ENCODE measurements at regions not wholly inside any gene's neighbourhood (a gene's known extent, or its start where the extent isn't known, plus 50 kb on each side); places are given as distances from the start of the nearest gene placed in this dataset.

- no peak for DNase-seq
Measured at GRCh38 chr1:201710632-201711597, 118.0 kb upstream of the IPO9 start.

- DNase-seq, result no peak
Measured at GRCh38 chr1:201711811-201712210, 117.1 kb upstream of the IPO9 start.

- no peak for DNase-seq
Measured at GRCh38 chr1:201712387-201713085, 116.4 kb upstream of the IPO9 start.

GRCh38 chr1:201713086-201713810, 115.7 kb upstream of the IPO9 start:
- DNase-seq, result no peak

- no peak for DNase-seq
Measured at GRCh38 chr1:201714542-201715329, 114.2 kb upstream of the IPO9 start.

- no peak for DNase-seq
Measured at GRCh38 chr1:201715351-201715750, 113.6 kb upstream of the IPO9 start.

- no peak for DNase-seq
Measured at GRCh38 chr1:201715801-201716741, 112.9 kb upstream of the IPO9 start.

GRCh38 chr1:201716742-201717135, 112.2 kb upstream of the IPO9 start:
- DNase-seq, result no peak

- DNase-seq, result no peak
Measured at GRCh38 chr1:201717286-201717685, 111.7 kb upstream of the IPO9 start.

- no peak for DNase-seq
Measured at GRCh38 chr1:201718346-201719202, 110.4 kb upstream of the IPO9 start.

GRCh38 chr1:201719812-201720521, 109.0 kb upstream of the IPO9 start:
- peak; percentile 75 for DNase-seq

- DNase-seq, result no peak
Measured at GRCh38 chr1:201720522-201720844, 108.5 kb upstream of the IPO9 start.

GRCh38 chr1:201721082-201722049, 107.6 kb upstream of the IPO9 start:
- no peak for DNase-seq

GRCh38 chr1:201724039-201724765, 104.8 kb upstream of the IPO9 start:
- no peak for DNase-seq

GRCh38 chr1:201724766-201725118, 104.2 kb upstream of the IPO9 start:
- no peak for DNase-seq

GRCh38 chr1:201726700-201727099, 102.3 kb upstream of the IPO9 start:
- DNase-seq, result no peak

GRCh38 chr1:201728731-201729130, 100.2 kb upstream of the IPO9 start:
- no peak for DNase-seq
